ENCODE measurements at regions not wholly inside any gene's neighbourhood (a gene's known extent, or its start where the extent isn't known, plus 50 kb on each side); places are given as distances from the start of the nearest gene placed in this dataset.

- TF ChIP-seq, protein P1, sequence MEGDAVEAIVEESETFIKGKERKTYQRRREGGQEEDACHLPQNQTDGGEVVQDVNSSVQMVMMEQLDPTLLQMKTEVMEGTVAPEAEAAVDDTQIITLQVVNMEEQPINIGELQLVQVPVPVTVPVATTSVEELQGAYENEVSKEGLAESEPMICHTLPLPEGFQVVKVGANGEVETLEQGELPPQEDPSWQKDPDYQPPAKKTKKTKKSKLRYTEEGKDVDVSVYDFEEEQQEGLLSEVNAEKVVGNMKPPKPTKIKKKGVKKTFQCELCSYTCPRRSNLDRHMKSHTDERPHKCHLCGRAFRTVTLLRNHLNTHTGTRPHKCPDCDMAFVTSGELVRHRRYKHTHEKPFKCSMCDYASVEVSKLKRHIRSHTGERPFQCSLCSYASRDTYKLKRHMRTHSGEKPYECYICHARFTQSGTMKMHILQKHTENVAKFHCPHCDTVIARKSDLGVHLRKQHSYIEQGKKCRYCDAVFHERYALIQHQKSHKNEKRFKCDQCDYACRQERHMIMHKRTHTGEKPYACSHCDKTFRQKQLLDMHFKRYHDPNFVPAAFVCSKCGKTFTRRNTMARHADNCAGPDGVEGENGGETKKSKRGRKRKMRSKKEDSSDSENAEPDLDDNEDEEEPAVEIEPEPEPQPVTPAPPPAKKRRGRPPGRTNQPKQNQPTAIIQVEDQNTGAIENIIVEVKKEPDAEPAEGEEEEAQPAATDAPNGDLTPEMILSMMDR (conservative IDR thresholded peaks at IDR 0.05; ENCODE audit: low read depth, low read length), result no peak
- TF ChIP-seq BHLHE40 (IDR thresholded peaks at IDR 0.05; ENCODE audit: low read depth, low read length) (no peak), POLR2A (IDR thresholded peaks at IDR 0.05; ENCODE audit: low read depth, low read length) (no peak), CEBPB (IDR thresholded peaks at IDR 0.05; ENCODE audit: low read depth, low read length) (no peak), RCOR1 (IDR thresholded peaks at IDR 0.05; ENCODE audit: insufficient replicate concordance, low read length) (no peak)
Measured at GRCh38 chr4:96787766-96788165, 947.9 kb downstream of the PDHA2 start.
